ENCODE measurements at regions not wholly inside any gene's neighbourhood (a gene's known extent, or its start where the extent isn't known, plus 50 kb on each side); places are given as distances from the start of the nearest gene placed in this dataset.

DNA sequence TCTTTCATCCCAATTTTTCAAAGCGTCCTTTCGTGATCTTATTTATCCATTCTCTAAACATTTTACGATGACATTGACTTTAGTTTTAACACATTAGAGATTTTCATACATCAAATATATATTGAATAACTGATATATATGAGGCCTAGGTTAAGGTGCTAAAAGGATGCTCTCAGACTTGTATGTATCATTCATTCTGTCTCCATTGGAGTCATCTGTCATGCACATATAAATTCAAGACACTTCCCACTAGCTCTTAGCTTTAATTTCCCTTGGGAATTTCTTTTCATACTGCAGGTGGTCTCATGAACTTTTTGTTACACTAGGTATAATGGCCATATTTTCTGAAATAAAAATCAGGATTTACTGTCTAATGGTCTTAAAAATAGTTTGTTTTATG is 635.8 kb upstream of the C9orf72 start (continued):
- TF ChIP-seq YY1 (IDR thresholded peaks at IDR 0.05; ENCODE audit: extremely low read depth, insufficient replicate concordance, low read depth, low read length) (no peak), TCF7L2 (IDR thresholded peaks at IDR 0.05; ENCODE audit: borderline replicate concordance, extremely low read depth, insufficient read depth, insufficient read length) (no peak)

DNA sequence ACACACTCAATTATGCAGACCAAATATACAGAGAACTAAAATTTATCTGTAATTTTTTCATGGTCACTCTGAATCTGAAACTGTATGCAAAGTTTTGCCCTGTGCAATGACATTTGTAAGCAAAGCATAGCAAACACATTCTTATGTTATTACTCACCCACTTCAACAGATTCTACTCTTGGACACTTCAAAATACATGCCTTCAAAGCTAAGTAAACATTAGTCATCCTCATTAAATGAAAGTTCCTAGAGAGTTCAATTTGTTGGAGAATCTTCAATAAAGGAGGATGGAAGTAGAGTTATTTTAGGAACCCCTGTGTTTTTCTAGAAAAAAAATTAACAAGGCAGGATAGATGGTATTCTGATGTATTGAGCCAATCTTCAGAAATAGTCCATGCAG is 639.7 kb upstream of the C9orf72 start:
- intact Hi-C loops (cut with micrococcal nuclease) = no loop called here
- DNase-seq (ENCODE audit: low read depth, low spot score) = peak; percentile 24
- no peak overlapping the region for H3K9ac ChIP-seq (ENCODE audit: low read length)
- no peak overlapping the region for H3K27ac ChIP-seq (ENCODE audit: low read depth, low read length)
- H3K79me2 ChIP-seq (ENCODE audit: insufficient read depth, low read length) = no peaks in the 10 kb centered on the region
- POLR2A ChIA-PET = no interaction called here
- no peaks in the 10 kb centered on the region for H3K27me3 ChIP-seq (ENCODE audit: insufficient read depth, low read length)
- H3K9me2 ChIP-seq (ENCODE audit: insufficient read depth) = no peaks in the 10 kb centered on the region
- peaks cover 3 to 4% of the 10 kb centered on the region in 2 experiments; a peak in 2 of 4 replicates for H3K4me1 ChIP-seq (ENCODE audit: control insufficient read depth in 1 of 2, insufficient read depth in 2 of 2, low read length in 2 of 2)
- H3K4me2 ChIP-seq (ENCODE audit: low read length) = peak overlapping the region; percentile 0; the same call in 1 of the 2 replicates
- H3K36me3 ChIP-seq (ENCODE audit: control insufficient read depth in 1 of 2, insufficient read depth in 2 of 2, low read length in 2 of 2) = no peaks in the 10 kb centered on the region
- H4K20me1 ChIP-seq (ENCODE audit: insufficient read depth) = no peaks in the 10 kb centered on the region
- RAD21 ChIA-PET (ENCODE audit: low non-redundant PET in 1 of 2, low total read pairs in 2 of 2, uncharacterized antibody in 2 of 2, unreplicated experiment in 2 of 2) = no interaction called here
- ATAC-seq = peak; percentile 61; the same call in 1 of the 2 replicates
- H3K4me3 ChIP-seq (replicated peaks in 1 of 2; ENCODE audit: low read depth in 1 of 2, low read length in 2 of 2) = no peak overlapping the region
- H2AFZ ChIP-seq (ENCODE audit: low read depth, low read length, poor library complexity, severe bottlenecking) = no peak overlapping the region
- CTCF ChIA-PET = no interaction called here
- TF ChIP-seq JUND (IDR thresholded peaks at IDR 0.05) = peak; percentile 46
- no peak for TF ChIP-seq SIN3A (IDR thresholded peaks at IDR 0.05; ENCODE audit: low read depth)
- peak; percentile 52; the same call in 1 of the 2 replicates for TF ChIP-seq FOSL1 (IDR thresholded peaks at IDR 0.05; ENCODE audit: low read depth)
- TF ChIP-seq EGR1 (IDR thresholded peaks at IDR 0.05; ENCODE audit: low read depth) = no peak
- TF ChIP-seq SRF (IDR thresholded peaks at IDR 0.05; ENCODE audit: low read depth) = 0 out of 2 replicates have a peak, but pooled peaks have one; percentile 22
- peak; percentile 95 for TF ChIP-seq TCF7L2 (IDR thresholded peaks at IDR 0.05; ENCODE audit: borderline replicate concordance, extremely low read depth, insufficient read depth, insufficient read length)
- TF ChIP-seq CEBPB (IDR thresholded peaks at IDR 0.05; ENCODE audit: low read depth) = 0 out of 2 replicates have a peak, but pooled peaks have one; percentile 17
- TF ChIP-seq ZNF274 (IDR thresholded peaks at IDR 0.05; ENCODE audit: low read depth, low read length) = no peak
- BruUV-seq (replicated peaks) = no TSS peak
- H3K9me3 ChIP-seq (ENCODE audit: control insufficient read depth in 1 of 2, insufficient read depth in 1 of 2, low read depth in 1 of 2, low read length in 2 of 2) = peaks cover 4 to 5% of the 10 kb centered on the region in 2 experiments; a peak in 1 of 4 replicates
